ENCODE measurements at regions not wholly inside any gene's neighbourhood (a gene's known extent, or its start where the extent isn't known, plus 50 kb on each side); places are given as distances from the start of the nearest gene placed in this dataset.
"Not testable (repeated sequence)": the region's sequence is repeated elsewhere in the genome, so short reads cannot be mapped to it uniquely, and the experiment has no call there.

DNA sequence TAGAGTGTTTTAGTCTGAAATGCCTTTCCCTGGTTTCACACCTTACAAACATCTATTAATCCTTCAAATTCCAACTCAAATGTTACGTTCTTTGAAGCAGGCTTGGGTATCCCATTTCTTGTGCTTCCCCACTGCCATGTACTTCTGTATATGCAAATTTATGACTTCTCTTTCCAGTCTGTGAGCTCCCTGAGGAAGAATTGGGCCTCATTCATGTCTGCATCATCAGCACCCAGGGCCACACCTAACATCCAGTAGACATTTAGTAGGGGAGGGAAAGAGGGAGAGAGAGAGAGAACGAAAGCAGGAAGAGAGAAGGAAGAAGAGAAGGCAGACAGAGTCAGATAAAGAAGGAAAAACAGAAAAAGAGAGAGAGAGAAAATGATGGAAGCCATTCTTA, 53.3 kb upstream of the KY start:
- no peak for DNase-seq

DNA sequence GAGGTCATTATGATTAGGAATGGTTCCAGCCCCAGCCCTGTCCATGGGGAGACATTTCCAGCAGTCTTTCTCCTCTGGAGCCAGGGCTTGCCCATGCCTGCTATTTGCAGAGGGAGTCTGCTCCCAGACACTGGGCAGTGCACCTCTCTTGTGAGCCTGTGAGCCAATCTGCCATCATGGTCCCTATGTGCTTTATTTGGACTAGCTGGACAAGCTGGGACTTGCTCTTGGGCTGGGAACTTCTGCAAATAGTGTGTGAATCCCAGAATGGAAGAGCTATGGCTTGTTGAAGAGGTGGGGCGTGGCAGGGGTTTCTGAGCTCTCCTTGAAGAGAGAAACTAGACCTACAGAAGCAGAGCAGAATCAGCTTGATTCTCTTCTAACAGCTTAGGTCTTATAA, 53.7 kb upstream of the KY start:
- no peak for DNase-seq

DNA sequence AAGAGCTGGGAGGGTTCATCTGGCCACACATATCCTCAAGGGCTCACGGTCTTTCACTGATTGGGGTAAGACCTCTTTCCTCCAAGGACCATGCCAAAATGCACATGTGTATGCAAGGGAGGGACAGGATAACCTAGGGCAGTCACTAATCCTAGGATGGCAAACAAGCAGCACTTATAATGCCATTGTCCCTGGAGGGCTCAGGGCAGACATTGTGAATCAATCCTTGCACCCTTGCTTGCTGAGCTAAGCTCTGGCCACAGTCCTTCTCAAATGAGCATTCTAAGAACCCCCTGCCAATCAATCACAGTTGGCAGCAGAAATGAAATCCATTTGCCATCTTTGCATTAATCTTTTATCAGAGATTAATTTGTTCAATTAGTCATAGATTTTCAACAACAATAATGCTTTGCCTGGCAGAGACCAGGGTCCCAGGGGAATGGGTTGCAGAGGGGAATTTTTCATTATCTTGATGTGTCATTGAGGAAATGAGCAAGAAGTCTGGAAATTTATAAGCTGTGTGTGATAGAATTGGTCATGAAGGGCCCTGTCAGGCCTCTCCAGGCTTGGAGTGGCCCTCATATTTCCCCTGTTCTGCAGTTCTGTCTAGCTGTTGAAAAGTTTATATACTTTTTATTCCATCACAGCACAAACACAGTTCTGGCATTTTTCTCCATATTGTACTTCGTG, 57.2 kb upstream of the KY start:
- no peak for DNase-seq

DNA sequence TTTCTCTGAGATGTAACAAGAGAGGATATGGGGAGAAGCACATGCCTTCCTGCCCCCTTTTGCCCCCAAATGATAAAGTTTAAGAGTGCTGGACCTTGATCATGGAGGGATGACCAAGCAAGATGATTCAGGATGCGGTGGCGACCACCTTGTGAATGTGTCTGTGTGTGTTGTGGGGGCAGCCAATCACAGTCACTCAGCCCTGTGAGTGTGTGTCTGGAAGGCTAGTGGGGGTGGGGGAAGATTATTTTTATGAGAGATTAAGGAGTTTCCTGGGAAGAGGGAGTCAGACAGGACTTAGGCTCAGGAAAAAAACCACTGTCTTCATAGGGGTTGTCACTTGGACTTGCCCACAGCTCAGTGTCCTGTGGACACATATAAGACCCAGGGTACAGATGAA, 57.8 kb upstream of the KY start:
- DNase-seq, result peak in 1 of 51 donors; percentile 32

DNA sequence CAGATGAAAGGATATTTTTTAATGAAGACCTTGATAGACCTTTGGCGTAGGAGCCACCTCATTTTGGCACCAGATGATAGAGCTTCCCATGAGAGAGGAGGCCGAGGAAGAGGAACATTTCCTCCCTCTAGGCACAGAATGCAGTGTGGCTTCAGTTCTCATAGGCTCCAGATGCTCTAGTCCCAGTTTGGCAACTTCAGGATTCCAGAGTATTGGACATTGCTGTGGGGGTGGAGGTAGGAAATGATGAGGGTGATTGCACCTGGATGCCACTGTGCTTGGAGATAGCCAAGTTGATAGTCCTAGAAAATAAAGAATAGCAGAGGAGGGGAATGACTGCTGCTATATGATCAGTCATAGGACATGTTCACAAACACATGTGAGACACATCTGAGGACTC, 58.3 kb upstream of the KY start:
- no peak for DNase-seq

DNA sequence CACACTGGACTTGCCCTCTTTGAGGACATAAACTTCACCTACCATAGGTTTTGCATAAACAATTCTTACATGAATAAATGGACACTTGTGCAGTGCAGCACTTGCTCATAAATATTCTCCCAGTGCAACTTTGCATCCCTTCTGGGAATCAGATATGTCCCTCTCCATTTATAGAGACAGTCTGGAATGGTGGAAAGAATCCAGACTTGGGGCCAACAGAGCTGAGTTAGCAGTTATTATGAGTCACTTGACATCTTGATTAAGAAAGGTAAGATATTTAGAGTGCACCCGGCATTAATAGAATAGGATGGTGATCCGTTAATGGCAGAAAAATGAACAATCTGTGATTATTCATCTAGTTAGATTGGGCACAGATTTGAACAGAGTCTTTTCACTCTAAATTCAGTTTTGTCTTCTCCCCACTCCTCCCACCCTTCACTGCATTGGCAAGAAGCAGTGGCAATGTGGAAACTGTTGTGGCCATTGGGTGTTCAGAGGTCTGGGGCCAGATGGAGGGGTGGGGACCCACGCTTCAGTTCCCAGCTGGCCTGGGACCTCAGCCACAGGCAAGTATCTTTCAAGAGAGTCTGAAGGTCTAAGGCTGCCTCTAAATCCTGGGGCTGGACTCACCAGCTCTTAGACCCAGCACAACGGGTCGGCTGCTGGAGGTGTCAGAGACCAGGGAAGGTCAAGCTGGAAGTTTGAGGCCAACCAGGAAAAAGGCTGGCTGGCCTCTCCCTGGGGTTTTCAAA, 58.9 kb upstream of the KY start:
- peak in 4 of 51 donors; percentile 5 to 28 (median 8) for DNase-seq

DNA sequence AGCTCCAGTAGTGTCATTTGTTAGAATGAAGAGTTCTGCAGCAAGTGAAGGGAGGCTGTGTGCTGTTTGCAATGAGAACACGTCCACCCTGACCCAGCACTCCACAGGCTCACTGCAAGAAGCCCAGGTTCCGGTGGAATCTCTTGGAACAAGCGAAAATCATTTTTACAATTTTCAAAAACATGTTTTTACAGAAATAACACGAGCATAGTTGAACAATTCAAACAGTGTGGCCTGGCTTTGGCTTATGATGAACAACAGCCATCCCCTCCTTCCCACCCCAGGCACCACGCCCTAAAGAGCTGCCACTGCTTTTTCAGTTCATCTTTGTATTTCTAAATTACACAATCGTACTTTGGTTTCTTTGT, 59.5 kb upstream of the KY start:
- no peak for DNase-seq

DNA sequence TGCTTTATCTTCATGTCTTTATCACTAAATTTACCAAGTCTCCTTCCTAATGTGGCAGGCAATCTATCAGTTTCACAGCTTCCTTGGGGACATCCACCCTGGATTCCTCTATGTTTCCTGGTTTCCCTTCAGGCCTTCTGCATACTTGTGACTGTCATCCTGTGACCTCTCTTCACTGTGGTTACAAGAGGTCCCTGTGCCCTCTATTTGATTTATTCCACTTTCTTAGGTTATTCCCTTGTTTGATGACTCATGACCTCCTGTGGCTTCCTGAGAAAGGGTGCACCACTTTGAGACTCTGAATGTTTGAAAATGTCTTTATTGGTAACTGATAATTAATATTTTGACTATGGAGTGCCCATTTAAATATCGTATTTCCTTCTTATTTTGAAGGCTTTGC, 60.5 kb upstream of the KY start:
- DNase-seq, result no peak

DNA sequence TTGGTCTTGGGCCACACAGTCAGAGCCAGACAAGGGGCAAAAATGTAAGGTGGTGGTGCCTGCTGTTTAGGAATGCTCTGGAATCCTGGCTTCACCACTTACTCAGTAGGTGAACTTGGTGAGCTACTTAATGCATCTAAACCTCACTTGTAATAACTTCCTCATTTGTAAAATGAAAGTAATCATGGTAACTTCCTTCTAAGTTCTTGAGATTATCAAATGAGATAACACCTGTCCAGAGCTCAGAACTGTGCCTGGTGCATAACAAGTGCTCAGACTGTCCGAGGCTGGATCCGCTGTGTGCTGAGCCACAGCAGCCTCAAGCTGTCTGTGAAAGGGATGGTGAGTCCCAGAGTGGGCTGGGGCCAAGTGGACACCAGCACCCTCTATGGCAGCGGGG, 62.8 kb upstream of the KY start:
- DNase-seq, result no peak

DNA sequence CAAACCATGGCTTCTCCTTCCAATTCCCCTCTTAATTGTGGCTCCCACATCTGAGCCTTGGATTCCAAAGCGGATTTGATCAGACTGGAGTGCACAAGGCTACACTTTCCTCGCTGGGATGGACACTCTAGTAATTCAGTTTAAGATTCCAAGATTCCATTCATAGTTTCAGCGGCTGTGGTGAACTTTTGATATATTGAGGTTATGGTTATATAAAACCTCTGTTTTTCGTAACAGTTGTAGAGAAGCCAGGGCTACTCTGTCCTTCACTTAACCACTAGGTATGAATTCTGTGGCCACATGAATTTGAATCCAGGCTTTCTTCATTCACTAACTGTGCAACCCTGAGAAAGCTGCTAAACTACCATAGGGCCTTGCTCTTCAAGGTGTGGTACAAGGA, 67.9 kb upstream of the KY start:
- no peak for DNase-seq

DNA sequence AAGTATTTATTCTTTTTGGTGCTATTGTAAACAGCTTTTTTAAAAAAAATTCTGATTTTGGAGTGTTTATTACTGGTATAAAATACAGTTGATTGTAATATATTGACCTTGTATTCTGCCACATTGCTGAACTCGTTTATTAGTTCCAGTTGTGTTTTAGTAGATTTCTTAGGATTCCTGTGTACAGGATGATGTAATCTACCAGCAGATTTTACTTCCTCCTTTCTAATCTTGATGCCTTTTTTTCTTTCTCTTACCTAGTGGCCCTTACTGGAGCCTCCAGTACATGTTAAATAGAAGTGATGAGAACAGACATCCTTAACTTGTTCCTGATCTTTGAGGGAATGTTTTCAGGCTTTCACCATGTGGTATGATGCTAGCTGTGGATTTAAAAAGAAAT, 70.4 kb upstream of the KY start:
- no peak for DNase-seq

DNA sequence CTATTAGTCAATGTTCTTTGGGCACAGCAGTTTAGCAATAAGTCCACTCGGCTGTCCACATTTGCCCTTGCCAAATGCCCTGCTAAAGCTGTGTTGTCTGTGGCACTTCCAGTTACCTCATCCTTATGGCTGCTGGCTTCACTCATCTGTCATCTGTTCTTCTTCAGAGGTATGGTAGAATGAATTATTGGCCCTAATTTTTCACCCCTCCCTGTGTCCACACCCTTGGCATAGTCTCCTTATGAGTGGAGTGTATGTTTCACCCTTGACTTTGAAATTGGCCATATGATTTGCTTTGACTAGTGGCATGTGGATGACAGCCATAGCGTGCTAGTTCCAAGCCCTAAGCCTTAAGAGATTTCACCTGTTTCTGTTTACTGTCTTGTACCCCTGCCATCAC, 72.1 kb upstream of the EPHB1 start:
- DNase-seq, result no peak

DNA sequence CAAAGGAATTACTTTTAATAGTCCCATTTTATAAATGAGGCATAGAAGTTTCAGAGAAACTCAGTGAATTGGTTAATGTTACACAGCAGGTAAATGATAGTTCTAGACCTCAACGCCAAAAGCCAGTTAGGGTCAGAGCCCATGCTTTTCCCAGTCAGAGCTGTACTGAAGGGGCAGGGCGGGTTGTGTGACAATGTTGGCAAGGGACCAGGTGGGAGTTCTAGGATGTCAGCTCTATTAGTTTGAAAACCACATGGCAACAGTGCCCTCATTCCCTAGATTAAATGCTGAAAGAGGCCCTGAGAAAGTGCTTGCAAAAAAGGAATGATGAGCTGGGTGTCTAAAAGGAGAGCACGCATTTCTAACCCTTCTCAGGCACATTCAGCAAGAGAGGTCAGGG, 65.4 kb upstream of the EPHB1 start:
- DNase-seq, result no peak

DNA sequence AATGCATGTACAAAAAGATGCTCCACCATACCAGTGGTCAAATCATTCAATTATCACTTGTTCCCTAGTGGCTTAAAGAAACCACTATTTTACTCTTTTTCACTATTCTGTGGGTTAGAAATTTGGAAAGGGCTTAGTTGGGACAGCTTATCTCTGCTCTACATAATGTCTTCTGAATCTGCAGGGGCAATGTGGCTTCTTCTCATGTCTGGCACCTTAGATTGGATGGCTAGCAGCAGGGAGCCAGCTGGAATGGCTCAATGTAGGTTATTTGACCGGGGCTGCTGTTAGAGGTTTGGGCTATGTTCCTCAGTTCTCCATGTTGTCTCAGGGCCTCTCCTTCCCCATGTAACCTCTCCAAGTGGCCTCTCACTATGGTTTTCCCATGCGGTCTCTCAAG, 57.5 kb upstream of the EPHB1 start:
- DNase-seq, result no peak

DNA sequence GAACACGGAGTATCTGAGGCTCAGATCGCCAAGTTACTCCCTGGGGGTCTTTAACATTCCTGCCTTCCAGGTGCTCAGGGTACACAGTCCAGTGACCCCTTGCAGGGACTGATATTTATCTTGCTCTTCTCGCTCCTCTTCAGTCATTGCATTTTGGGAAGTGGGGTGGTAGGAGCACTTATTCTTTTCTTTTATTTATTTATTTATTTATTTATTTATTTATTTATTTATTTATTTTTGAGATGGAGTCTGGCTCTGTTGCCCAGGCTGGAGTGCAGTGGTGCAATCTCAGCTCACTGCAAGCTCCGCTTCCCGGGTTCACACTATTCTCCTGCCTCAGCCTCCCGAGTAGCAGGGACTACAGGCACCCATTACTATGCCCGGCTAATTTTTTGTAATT, 55.0 kb upstream of the EPHB1 start:
- not testable (repeated sequence) for DNase-seq

DNA sequence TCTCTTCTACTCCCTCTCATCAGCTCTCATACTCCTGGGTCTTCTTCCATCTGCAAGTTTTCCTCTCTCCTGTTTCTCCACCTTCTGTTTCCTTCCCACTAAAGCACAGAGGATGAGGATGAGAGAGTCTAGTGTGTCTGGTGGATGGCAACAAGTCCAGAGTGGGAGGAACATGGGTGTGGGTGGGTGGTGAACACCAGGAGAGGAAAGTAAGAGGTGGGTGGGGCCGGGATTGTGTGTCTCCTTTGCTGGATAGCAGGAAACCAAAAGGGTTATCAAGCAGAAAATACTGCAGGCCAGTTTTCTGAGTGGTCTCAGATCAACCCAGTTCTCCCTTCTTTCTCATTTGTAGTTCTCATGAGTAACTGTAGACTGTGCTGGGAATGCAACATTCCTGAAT, 52.9 kb upstream of the EPHB1 start:
- no peak for DNase-seq

DNA sequence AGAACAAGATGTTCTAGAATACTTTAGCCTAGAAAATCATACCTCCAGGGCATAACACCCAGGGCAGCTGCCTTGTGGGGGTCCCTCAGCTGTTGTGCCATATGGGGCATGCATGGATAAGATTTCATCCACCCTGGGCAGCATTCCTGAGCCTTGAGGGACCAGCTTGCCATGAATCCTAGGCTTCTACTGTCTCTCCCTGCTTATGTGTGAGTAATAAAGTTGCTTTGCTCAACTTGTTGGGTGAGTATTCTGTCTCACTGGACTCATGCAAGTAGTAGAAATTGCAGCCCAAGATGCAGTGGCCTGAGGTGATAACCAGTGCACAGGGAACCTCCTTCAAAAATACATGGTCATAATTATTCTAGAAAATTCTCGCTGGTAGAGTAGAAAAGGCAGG, 52.1 kb upstream of the EPHB1 start:
- DNase-seq, result no peak
